MV-4-11 (cell line): ENCODE measurements at regions not wholly inside any gene's neighbourhood (a gene's known extent, or its start where the extent isn't known, plus 50 kb on each side); places are given as distances from the start of the nearest gene placed in this dataset.
"Not testable (repeated sequence)": the region's sequence is repeated elsewhere in the genome, so short reads cannot be mapped to it uniquely, and the experiment has no call there.

Experiments used
- DNase-seq: peaks from one replicate; lab custom pipeline; 2025; lab: John Stamatoyannopoulos, UW

GRCh38 chr6:140670021-140670420 is 1295.6 kb upstream of the CITED2 start:
- no peak for DNase-seq

GRCh38 chr6:140669321-140669720 is 1294.9 kb upstream of the CITED2 start:
- no peak for DNase-seq

GRCh38 chr6:140663772-140664171 is 1289.3 kb upstream of the CITED2 start:
- DNase-seq, result no peak

GRCh38 chr6:140663094-140663493 is 1288.6 kb upstream of the CITED2 start:
- DNase-seq, result no peak

- no peak for DNase-seq
Measured at GRCh38 chr6:140661691-140662090, 1287.2 kb upstream of the CITED2 start.

GRCh38 chr6:140660295-140660694 is 1285.8 kb upstream of the CITED2 start:
- DNase-seq, result peak; percentile 34

GRCh38 chr6:140653972-140654371 is 1279.5 kb upstream of the CITED2 start:
- no peak for DNase-seq

GRCh38 chr6:140653506-140653905 is 1279.1 kb upstream of the CITED2 start:
- DNase-seq, result no peak

GRCh38 chr6:140649502-140649901 is 1275.1 kb upstream of the CITED2 start:
- not testable (repeated sequence) for DNase-seq

GRCh38 chr6:140647322-140647721 is 1272.9 kb upstream of the CITED2 start:
- DNase-seq, result not testable (repeated sequence)

- DNase-seq, result no peak
Measured at GRCh38 chr6:140644017-140644416, 1269.6 kb upstream of the CITED2 start.

GRCh38 chr6:140641412-140641811 is 1267.0 kb upstream of the CITED2 start:
- peak; percentile 74 for DNase-seq

- peak; percentile 42 for DNase-seq
Measured at GRCh38 chr6:140636908-140637402, 1262.5 kb upstream of the CITED2 start.

GRCh38 chr6:140636271-140636907 is 1261.9 kb upstream of the CITED2 start:
- DNase-seq, result no peak

GRCh38 chr6:140627002-140627401 is 1252.6 kb upstream of the CITED2 start:
- no peak for DNase-seq

GRCh38 chr6:140623498-140623897 is 1249.0 kb upstream of the CITED2 start:
- peak; percentile 34 for DNase-seq

GRCh38 chr6:140620496-140620895 is 1246.0 kb upstream of the CITED2 start:
- DNase-seq, result no peak

GRCh38 chr6:140609956-140610355 is 1235.5 kb upstream of the CITED2 start:
- DNase-seq, result no peak

GRCh38 chr6:140609321-140609720 is 1234.9 kb upstream of the CITED2 start:
- no peak for DNase-seq

- DNase-seq, result no peak
Measured at GRCh38 chr6:140604786-140605185, 1230.3 kb upstream of the CITED2 start.

- DNase-seq, result no peak
Measured at GRCh38 chr6:140602431-140603248, 1228.2 kb upstream of the CITED2 start.

GRCh38 chr6:140601021-140601808 is 1226.8 kb upstream of the CITED2 start:
- DNase-seq, result no peak
